Activated naive CD8-positive, alpha-beta T cell treated with anti-CD3 and anti-CD28 coated beads for 36 hours (primary cell): ENCODE measurements at regions not wholly inside any gene's neighbourhood (a gene's known extent, or its start where the extent isn't known, plus 50 kb on each side); places are given as distances from the start of the nearest gene placed in this dataset.
"Not testable (repeated sequence)": the region's sequence is repeated elsewhere in the genome, so short reads cannot be mapped to it uniquely, and the experiment has no call there.

ENCODE experiments used
- DNase-seq: peaks from one replicate; pipeline ENCODE4 v3.0.0; 2021
- H3K27ac Mint-ChIP-seq: one replicate; pipeline ENCODE4 v1.8.0; 2022; ENCODE audit warnings: mild to moderate bottlenecking, moderate library complexity, mixed read lengths
- H3K27me3 Mint-ChIP-seq: one replicate; pipeline ENCODE4 v1.8.0; 2022; ENCODE audit warnings: mild to moderate bottlenecking, mixed read lengths
- H3K36me3 Mint-ChIP-seq: one replicate; pipeline ENCODE4 v1.8.0; 2021; ENCODE audit warnings: mild to moderate bottlenecking, mixed read lengths
- H3K4me1 Mint-ChIP-seq: one replicate; pipeline ENCODE4 v1.8.0; 2021; ENCODE audit warnings: mixed read lengths
- H3K4me3 Mint-ChIP-seq: one replicate; pipeline ENCODE4 v1.8.0; 2022; ENCODE audit warnings: mild to moderate bottlenecking, moderate library complexity, mixed read lengths
- H3K9me3 Mint-ChIP-seq: one replicate; pipeline ENCODE4 v1.8.0; 2022; ENCODE audit warnings: mixed read lengths

- Mint-ChIP-seq H3K27ac (no peak overlapping the region), H3K36me3 (no peaks in the 10 kb centered on the region), H3K9me3 (no peaks in the 10 kb centered on the region), H3K4me3 (no peak overlapping the region), H3K27me3 (peaks cover 10% of the 10 kb centered on the region), H3K4me1 (no peaks in the 10 kb centered on the region)
- DNase-seq: no peak
These were observed 267.5 kb downstream of the C12orf75 start for GRCh38 chr12:105598031-105598430.

GRCh38 chr12:105600911-105601545 is 270.5 kb downstream of the C12orf75 start:
- Mint-ChIP-seq H3K4me1 (no peaks in the 10 kb centered on the region), H3K36me3 (no peaks in the 10 kb centered on the region), H3K9me3 (peaks cover 1% of the 10 kb centered on the region), H3K27me3 (peaks cover 7% of the 10 kb centered on the region), H3K27ac (no peak overlapping the region), H3K4me3 (no peak overlapping the region)
- no peak for DNase-seq

- not testable (repeated sequence) for H3K27ac Mint-ChIP-seq, H3K4me1 Mint-ChIP-seq, H3K27me3 Mint-ChIP-seq, H3K4me3 Mint-ChIP-seq, H3K36me3 Mint-ChIP-seq, DNase-seq, H3K9me3 Mint-ChIP-seq
These were observed 271.8 kb downstream of the C12orf75 start for GRCh38 chr12:105602312-105602711.

GRCh38 chr12:105604281-105604680 is 273.8 kb downstream of the C12orf75 start:
- DNase-seq, H3K27ac Mint-ChIP-seq, H3K4me1 Mint-ChIP-seq, H3K4me3 Mint-ChIP-seq, H3K36me3 Mint-ChIP-seq, H3K27me3 Mint-ChIP-seq, H3K9me3 Mint-ChIP-seq: not testable (repeated sequence)

GRCh38 chr12:105606613-105607012 is 276.1 kb downstream of the C12orf75 start:
- not testable (repeated sequence) for H3K27me3 Mint-ChIP-seq, DNase-seq, H3K4me3 Mint-ChIP-seq, H3K4me1 Mint-ChIP-seq, H3K27ac Mint-ChIP-seq, H3K36me3 Mint-ChIP-seq, H3K9me3 Mint-ChIP-seq

- H3K4me1 Mint-ChIP-seq, DNase-seq, H3K27me3 Mint-ChIP-seq, H3K27ac Mint-ChIP-seq, H3K4me3 Mint-ChIP-seq, H3K9me3 Mint-ChIP-seq, H3K36me3 Mint-ChIP-seq: not testable (repeated sequence)
These were observed 278.5 kb downstream of the C12orf75 start for GRCh38 chr12:105609001-105609400.

GRCh38 chr12:105610459-105610858 is 280.0 kb downstream of the C12orf75 start:
- Mint-ChIP-seq H3K36me3 (no peaks in the 10 kb centered on the region), H3K4me1 (no peaks in the 10 kb centered on the region), H3K27ac (no peak overlapping the region), H3K4me3 (no peak overlapping the region), H3K27me3 (no peaks in the 10 kb centered on the region), H3K9me3 (no peaks in the 10 kb centered on the region)
- no peak for DNase-seq

GRCh38 chr12:105611340-105611739 is 280.8 kb downstream of the C12orf75 start:
- Mint-ChIP-seq H3K27me3 (no peaks in the 10 kb centered on the region), H3K27ac (no peak overlapping the region), H3K9me3 (no peaks in the 10 kb centered on the region), H3K36me3 (no peaks in the 10 kb centered on the region), H3K4me3 (no peak overlapping the region), H3K4me1 (no peaks in the 10 kb centered on the region)
- no peak for DNase-seq

- DNase-seq: no peak
- Mint-ChIP-seq H3K4me1 (no peaks in the 10 kb centered on the region), H3K36me3 (no peaks in the 10 kb centered on the region), H3K4me3 (no peak overlapping the region), H3K27me3 (peaks cover 4% of the 10 kb centered on the region), H3K27ac (no peak overlapping the region), H3K9me3 (no peaks in the 10 kb centered on the region)
These were observed 282.8 kb downstream of the C12orf75 start for GRCh38 chr12:105613269-105613668.

- Mint-ChIP-seq H3K4me3 (no peak overlapping the region), H3K27me3 (peaks cover 4% of the 10 kb centered on the region), H3K36me3 (no peaks in the 10 kb centered on the region), H3K27ac (no peak overlapping the region), H3K4me1 (no peaks in the 10 kb centered on the region), H3K9me3 (no peaks in the 10 kb centered on the region)
- DNase-seq: no peak
These were observed 283.4 kb downstream of the C12orf75 start for GRCh38 chr12:105613887-105614286.

GRCh38 chr12:105616971-105617540 is 286.6 kb downstream of the C12orf75 start:
- Mint-ChIP-seq H3K9me3 (no peaks in the 10 kb centered on the region), H3K4me3 (no peak overlapping the region), H3K27ac (no peak overlapping the region), H3K27me3 (peaks cover 8% of the 10 kb centered on the region), H3K36me3 (no peaks in the 10 kb centered on the region), H3K4me1 (no peaks in the 10 kb centered on the region)
- DNase-seq: no peak

- H3K9me3 Mint-ChIP-seq: no peaks in the 10 kb centered on the region
- H3K4me3 Mint-ChIP-seq: no peak overlapping the region
- no peaks in the 10 kb centered on the region for H3K36me3 Mint-ChIP-seq
- H3K27ac Mint-ChIP-seq: no peak overlapping the region
- H3K27me3 Mint-ChIP-seq: peaks cover 12% of the 10 kb centered on the region
- H3K4me1 Mint-ChIP-seq: no peaks in the 10 kb centered on the region
- no peak for DNase-seq
These were observed 291.7 kb downstream of the C12orf75 start for GRCh38 chr12:105622220-105622619.

- H3K27me3 Mint-ChIP-seq: peaks cover 13% of the 10 kb centered on the region
- peaks cover 1% of the 10 kb centered on the region for H3K9me3 Mint-ChIP-seq
- H3K4me1 Mint-ChIP-seq: no peaks in the 10 kb centered on the region
- H3K27ac Mint-ChIP-seq: no peak overlapping the region
- no peak for DNase-seq
- H3K4me3 Mint-ChIP-seq: no peak overlapping the region
- no peaks in the 10 kb centered on the region for H3K36me3 Mint-ChIP-seq
These were observed 292.6 kb downstream of the C12orf75 start for GRCh38 chr12:105622846-105623736.

- no peak overlapping the region for H3K4me3 Mint-ChIP-seq
- H3K9me3 Mint-ChIP-seq: peaks cover 2% of the 10 kb centered on the region
- no peak overlapping the region for H3K27ac Mint-ChIP-seq
- H3K36me3 Mint-ChIP-seq: no peaks in the 10 kb centered on the region
- DNase-seq: no peak
- peaks cover 13% of the 10 kb centered on the region for H3K27me3 Mint-ChIP-seq
- H3K4me1 Mint-ChIP-seq: no peaks in the 10 kb centered on the region
These were observed 296.2 kb downstream of the C12orf75 start for GRCh38 chr12:105626653-105627052.

- H3K27me3 Mint-ChIP-seq: no peaks in the 10 kb centered on the region
- no peaks in the 10 kb centered on the region for H3K36me3 Mint-ChIP-seq
- no peaks in the 10 kb centered on the region for H3K4me1 Mint-ChIP-seq
- no peak overlapping the region for H3K4me3 Mint-ChIP-seq
- no peak overlapping the region for H3K27ac Mint-ChIP-seq
- no peaks in the 10 kb centered on the region for H3K9me3 Mint-ChIP-seq
- no peak for DNase-seq
These were observed 307.0 kb downstream of the C12orf75 start for GRCh38 chr12:105637470-105637869.
